ENCODE measurements at regions not wholly inside any gene's neighbourhood (a gene's known extent, or its start where the extent isn't known, plus 50 kb on each side); places are given as distances from the start of the nearest gene placed in this dataset.
A peak's percentile ranks its signal among the peaks of the same experiment; 100 is the strongest.
"Not testable (repeated sequence)": the region's sequence is repeated elsewhere in the genome, so short reads cannot be mapped to it uniquely, and the experiment has no call there.

- no peak for DNase-seq (ENCODE audit: low spot score)
Measured at GRCh38 chr9:30010691-30011090, 2373.8 kb upstream of the ACO1 start.

GRCh38 chr9:30012622-30013021 is 2371.8 kb upstream of the ACO1 start:
- DNase-seq (ENCODE audit: low spot score), result no peak

- DNase-seq (ENCODE audit: low spot score), result no peak
Measured at GRCh38 chr9:30015073-30015472, 2369.4 kb upstream of the ACO1 start.

- no peak for DNase-seq (ENCODE audit: low spot score)
Measured at GRCh38 chr9:30020161-30020560, 2364.3 kb upstream of the ACO1 start.

GRCh38 chr9:30035761-30036160 is 2348.7 kb upstream of the ACO1 start:
- no peak for DNase-seq (ENCODE audit: low spot score)

GRCh38 chr9:30036558-30036957 is 2347.9 kb upstream of the ACO1 start:
- DNase-seq (ENCODE audit: low spot score), result no peak

- peak; percentile 1 for DNase-seq (ENCODE audit: low spot score)
Measured at GRCh38 chr9:30039712-30040111, 2344.7 kb upstream of the ACO1 start.

- DNase-seq (ENCODE audit: low spot score), result no peak
Measured at GRCh38 chr9:30048396-30048795, 2336.0 kb upstream of the ACO1 start.

- no peak for DNase-seq (ENCODE audit: low spot score)
Measured at GRCh38 chr9:30058463-30058862, 2326.0 kb upstream of the ACO1 start.

GRCh38 chr9:30060976-30061375 is 2323.5 kb upstream of the ACO1 start:
- DNase-seq (ENCODE audit: low spot score), result no peak

- DNase-seq (ENCODE audit: low spot score), result peak; percentile 2
Measured at GRCh38 chr9:30065888-30066287, 2318.6 kb upstream of the ACO1 start.

GRCh38 chr9:30069236-30069635 is 2315.2 kb upstream of the ACO1 start:
- not testable (repeated sequence) for DNase-seq (ENCODE audit: low spot score)

- DNase-seq (ENCODE audit: low spot score), result no peak
Measured at GRCh38 chr9:30075022-30075421, 2309.4 kb upstream of the ACO1 start.

GRCh38 chr9:30075451-30076199 is 2308.8 kb upstream of the ACO1 start:
- no peak for DNase-seq (ENCODE audit: low spot score)

GRCh38 chr9:30078195-30078594 is 2306.2 kb upstream of the ACO1 start:
- DNase-seq (ENCODE audit: low spot score), result no peak

GRCh38 chr9:30089428-30089827 is 2295.0 kb upstream of the ACO1 start:
- DNase-seq (ENCODE audit: low spot score), result no peak

- no peak for DNase-seq (ENCODE audit: low spot score)
Measured at GRCh38 chr9:30103647-30104394, 2280.6 kb upstream of the ACO1 start.

GRCh38 chr9:30107134-30107533 is 2277.3 kb upstream of the ACO1 start:
- DNase-seq (ENCODE audit: low spot score), result not testable (repeated sequence)

GRCh38 chr9:30116673-30117217 is 2267.7 kb upstream of the ACO1 start:
- no peak for DNase-seq (ENCODE audit: low spot score)

GRCh38 chr9:30120666-30121065 is 2263.8 kb upstream of the ACO1 start:
- DNase-seq (ENCODE audit: low spot score), result no peak

- no peak for DNase-seq (ENCODE audit: low spot score)
Measured at GRCh38 chr9:30121611-30122010, 2262.8 kb upstream of the ACO1 start.

GRCh38 chr9:30125881-30126280 is 2258.6 kb upstream of the ACO1 start:
- DNase-seq (ENCODE audit: low spot score), result no peak

GRCh38 chr9:30127371-30127770 is 2257.1 kb upstream of the ACO1 start:
- no peak for DNase-seq (ENCODE audit: low spot score)

Measured in HuH-7.5 (cell line).